ENCODE measurements at regions not wholly inside any gene's neighbourhood (a gene's known extent, or its start where the extent isn't known, plus 50 kb on each side); places are given as distances from the start of the nearest gene placed in this dataset.
A peak's percentile ranks its signal among the peaks of the same experiment; 100 is the strongest.
"Not testable (repeated sequence)": the region's sequence is repeated elsewhere in the genome, so short reads cannot be mapped to it uniquely, and the experiment has no call there.

DNA sequence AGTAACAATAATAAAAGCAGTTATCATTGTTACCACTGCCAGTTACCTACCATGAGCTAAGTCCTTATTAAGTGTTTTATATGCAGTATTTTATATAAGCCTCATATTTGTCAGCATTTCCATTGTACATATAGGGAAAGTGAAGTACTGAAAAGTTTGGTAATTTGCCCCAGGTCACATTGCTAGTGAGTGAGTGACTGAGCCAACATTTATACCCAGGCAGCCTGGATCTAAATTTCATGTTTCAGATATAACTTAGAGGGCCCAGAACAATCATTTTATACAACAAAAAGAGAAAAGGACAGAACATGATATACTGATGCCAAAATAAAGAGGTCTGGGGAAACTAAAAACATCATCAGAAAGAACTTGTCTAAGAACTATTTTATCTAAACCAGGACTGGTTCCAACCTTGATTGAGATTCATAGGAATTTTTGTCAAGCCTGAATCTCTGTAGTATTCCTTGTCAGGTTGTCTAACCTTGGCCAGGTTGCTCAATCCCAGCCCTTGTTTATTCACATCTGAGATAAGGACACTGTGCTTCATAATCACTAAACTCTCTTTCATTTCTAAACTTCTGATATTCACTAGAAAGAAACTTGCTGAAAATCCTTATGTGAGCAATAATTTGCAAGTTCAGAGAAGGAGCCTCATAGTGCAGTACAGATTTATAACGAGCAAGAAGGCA is 308.2 kb downstream of the IPMK start:
- no peak for DNase-seq (ENCODE audit: low spot score)

DNA sequence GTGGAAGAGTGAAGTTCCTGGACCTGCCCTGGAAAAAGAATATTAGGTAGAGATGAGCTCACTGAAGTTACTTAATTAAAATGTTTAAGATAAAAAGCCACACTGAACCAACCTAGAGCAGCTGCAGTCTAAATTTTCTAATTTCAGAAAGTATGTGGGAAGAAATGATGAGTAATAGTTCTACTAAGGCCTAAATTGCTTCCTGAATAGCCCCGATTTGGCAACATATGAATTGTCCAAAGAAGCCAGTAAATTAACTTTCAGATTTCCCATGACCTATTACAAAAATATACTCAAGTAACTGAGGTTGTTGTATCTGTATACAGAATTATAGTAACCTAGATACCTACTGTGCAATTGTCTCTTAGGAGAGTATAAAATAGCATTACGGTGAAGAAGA is 312.6 kb downstream of the IPMK start:
- DNase-seq (ENCODE audit: low spot score) = no peak

DNA sequence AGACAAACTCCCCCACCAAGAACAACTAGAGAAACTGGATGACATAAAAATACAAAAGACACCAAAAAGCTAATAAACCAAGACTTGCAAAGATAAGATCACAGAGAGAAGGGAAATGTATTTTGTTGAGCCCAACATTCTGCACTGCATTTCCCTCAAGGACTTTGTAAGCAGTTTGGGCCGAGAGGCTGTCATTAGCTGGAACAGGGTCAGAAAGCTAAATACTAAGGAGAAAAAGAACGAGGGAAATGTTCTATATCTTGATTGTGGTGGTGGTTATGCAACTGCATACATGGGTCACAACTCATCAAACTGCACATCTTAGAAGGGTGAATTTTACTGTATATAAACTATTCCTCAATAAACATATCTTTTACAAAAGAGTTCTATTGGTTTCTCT is 315.0 kb downstream of the IPMK start:
- no peak for DNase-seq (ENCODE audit: low spot score)

DNA sequence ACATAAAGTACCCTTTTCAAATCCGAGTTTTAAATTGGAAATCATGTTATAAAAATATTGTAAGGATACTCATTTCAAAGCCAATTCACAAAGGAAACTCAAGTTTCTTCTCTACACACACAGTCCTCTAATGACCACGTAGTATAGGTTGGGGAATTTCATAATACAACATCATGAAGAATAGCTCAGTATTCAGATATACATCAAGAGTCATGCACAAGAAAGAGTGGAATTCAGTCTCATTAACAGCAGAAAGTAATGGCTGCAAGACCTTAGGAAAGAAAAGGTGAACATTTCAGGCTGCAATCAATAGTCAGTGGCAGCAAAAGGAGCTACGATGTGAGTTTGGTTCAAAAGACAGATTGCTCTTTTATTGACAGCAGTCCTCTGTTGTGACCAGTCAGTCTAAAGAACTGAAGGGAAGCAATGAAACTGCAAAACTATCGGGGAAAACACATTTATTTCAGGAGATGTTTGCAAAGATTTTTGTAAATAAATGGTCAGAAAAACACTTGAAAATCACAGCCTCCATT is 317.2 kb downstream of the IPMK start:
- DNase-seq (ENCODE audit: low spot score) = no peak

DNA sequence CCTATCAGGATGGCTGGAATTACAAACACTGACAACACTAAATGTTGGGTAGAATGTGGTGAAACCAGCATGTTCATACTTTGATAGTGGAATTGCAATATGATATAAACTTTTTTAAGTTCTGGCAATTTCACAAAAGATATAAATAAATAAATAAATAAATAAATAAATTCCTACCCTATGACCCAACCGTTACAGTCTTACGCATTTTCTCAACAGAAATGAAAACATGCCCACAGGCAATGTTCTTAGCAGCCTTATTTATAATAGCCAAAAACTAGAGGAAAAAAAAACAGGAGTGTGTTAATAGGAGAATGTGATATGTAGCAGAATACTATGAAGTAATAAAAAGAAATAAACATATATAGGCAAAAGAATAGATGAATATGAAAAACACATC is 318.9 kb downstream of the IPMK start:
- DNase-seq (ENCODE audit: low spot score) = no peak

DNA sequence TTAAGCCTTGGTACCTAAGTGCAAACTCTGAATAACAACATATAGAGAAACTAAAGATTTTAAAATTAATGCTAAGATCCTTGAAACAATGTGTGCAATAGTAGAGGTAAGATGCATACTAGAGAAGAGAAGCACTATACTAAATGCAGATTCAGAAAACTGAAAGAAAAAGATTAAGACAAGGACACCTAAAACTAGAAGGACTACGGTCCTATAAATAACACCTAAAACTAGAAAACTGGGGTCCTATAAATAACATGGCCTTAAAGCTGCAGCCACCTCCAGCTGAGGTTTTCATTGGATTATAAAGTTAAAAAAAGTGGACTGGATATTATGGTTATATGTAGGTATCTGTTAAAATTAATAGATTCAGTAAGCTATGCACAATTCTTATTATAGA is 320.9 kb downstream of the IPMK start:
- no peak for DNase-seq (ENCODE audit: low spot score)

DNA sequence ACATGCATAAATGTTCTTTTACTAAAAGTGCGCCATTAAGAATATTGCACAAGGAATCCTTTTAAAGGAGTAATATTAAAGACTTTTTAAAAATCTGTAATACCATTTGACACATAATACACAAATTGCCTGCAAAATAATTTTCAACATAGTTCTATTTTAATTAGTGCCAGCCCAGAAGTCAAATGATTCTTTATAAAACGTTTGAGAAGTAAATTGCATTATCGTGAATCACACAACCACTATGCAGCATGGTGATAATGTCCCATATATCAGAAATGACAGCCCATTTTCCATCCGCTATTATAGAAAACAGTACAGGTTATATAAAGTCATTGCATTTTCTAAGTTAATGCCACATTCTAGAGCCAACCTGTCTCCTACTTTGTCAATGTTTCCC is 324.0 kb downstream of the IPMK start:
- DNase-seq (ENCODE audit: low spot score) = no peak

DNA sequence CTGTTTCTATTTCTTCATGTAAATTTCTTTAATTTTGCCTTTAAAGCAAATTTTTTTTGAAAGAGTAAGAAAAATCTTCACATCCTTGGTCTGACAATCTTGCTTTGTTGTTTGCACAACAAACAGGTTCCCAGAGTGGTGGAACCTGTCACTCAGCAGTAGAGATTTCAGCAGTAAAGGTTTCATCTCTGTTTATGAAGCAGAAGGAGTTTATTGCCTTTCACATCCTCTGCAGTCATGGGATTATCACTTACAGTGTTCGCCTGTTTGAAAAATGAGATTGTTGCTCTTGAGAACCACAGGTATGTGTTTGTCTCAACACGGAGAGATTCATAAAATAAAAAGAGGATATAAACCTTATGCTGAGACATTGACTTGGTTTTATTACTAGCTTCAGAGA is 342.6 kb downstream of the IPMK start:
- DNase-seq (ENCODE audit: low spot score) = no peak

DNA sequence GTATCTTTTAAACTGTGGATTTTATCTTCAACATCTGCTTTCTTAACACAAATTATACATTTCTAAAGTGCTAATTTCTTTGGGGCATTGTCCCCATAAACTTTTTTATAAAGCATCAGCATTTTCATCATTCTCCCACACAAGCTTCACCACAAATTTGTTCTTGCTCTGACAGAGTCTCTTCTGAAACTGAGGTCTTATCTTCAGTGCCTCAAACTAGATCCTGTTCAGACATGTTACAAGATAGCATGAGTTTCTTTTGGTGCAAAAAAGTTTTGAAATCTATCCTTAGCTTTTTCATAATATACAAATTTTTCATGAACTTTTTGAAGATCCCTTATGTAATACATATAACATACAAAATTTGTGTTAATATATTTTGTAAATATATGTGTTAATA is 346.6 kb downstream of the IPMK start:
- no peak for DNase-seq (ENCODE audit: low spot score)

DNA sequence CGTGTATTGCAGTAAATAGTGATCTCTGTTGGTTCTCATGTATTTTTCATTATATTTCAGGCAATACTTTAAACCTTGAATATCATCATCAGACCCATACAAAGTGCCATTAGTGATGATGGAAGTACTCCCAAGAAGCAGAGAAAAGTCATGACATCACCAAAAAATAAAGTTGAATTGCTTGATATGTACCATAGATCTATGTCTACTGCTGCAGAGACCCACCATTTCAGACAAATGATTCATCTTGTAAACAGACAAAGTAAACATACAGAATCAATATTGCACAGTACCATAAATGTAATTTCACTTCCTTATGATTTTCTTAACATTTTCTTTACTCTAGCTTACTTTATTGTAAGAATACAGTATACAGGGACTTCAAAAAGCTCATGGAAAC is 347.8 kb downstream of the IPMK start:
- DNase-seq (ENCODE audit: low spot score) = no peak

DNA sequence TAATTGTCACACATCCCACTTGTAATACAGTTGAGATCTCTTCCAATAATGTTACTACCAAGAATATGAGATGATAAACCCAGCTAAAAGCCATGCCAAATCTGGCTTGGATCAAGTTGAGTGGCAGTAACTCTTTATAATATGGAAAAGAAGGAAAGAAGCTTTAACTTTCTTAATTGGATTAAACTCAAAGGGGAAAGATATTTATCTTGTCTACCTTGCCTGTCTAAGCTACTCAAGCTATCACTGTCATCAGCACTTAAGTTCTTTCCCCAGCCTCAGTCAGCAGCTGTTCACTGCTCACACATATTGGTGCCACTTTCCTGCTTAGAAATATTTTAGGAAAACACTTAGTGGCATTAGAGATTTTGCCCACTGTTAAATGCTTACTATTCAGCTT is 350.7 kb downstream of the IPMK start:
- DNase-seq (ENCODE audit: low spot score) = no peak

DNA sequence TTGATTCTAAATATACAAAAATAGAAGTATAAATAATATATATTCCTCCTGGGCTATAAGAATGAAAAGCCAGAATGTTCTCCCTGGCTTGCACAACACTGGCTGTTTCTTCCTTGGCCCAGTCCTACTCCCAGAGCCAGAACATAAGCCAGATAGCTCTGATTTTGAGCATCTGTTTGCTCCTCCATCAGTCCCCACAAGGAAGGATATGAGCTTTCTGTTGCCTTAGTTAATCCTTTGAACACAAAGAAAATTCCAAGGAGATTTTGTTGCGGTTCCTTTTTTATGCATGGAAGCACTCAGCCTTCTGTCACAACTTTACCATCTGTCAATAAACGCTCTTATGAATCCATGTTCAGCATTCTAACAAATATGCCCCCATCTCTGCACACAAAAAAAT is 361.8 kb downstream of the IPMK start:
- DNase-seq (ENCODE audit: low spot score) = no peak

DNA sequence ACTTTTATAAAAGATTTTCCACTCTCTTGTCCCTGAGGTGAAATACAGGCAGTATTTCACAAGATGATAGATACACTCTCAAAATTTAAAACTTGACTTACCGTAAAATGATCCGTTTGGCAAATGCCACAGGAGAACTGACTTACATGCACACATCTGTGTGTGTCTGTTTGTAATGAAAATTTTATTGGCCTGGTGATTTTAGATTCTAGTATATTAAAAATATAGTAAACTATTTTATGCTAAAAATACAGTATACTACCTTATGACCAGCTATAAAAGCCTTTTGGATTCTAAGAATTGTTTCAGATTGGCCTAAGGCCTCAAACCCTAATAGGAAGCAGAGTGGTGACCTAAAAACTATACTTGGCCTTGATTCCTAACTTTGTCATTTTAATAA is 362.7 kb downstream of the IPMK start:
- no peak for DNase-seq (ENCODE audit: low spot score)

DNA sequence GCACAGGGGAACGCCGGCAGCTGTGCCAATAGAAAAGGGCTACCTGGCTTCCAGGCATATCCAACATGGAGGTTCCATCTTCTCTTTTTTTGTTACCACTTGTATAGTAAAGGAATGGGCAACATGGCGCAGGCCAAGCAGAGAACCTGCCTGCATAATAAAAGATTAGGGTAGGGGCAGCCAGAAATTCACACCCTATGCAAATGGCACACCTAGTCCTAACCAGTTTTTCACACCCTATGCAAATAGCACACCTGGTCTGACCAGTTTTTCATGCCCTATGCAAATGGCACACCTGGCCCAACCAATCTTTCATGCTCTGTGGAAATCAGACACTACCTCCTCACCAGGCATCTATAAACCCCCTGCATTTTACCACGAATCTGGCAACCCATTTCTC is 369.5 kb downstream of the IPMK start:
- no peak for DNase-seq (ENCODE audit: low spot score)

DNA sequence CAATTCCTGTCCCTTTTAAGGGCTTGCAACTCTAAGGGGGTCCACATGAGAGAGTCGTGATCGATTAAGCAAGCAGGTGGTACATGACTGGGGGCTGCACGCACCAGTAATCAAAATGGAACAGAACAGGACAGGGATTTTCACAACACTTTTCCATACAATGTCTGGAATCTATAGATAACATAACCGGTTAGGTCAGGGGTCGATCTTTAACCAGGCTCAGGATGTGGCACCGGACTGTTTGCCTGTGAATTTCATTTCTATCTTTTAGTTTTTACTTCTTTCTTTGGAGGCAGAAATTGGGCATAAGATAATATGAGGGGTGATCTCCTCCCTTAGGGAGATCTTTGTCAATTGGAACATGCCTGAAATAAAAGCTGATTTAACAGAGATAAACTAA is 370.1 kb downstream of the IPMK start:
- no peak for DNase-seq (ENCODE audit: low spot score)

DNA sequence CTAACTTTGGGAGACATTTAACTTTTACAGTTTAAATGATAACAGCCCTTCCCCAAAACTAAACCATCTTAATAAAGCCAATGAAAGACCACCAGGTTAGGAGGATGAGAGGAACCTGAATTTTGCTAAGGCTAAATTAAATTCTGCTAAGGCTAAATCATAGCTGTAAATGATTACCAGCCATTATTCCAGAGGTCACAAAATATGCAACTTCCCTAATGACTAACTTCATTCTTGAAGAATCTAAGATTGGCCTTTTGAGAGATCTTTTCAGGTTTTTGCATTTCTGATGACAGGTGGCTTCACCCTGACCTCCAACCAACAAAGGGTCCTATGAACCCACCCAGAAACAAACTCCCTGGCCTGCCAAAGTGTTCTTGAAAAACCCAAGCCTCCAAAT is 373.3 kb downstream of the IPMK start:
- peak; percentile 34 for DNase-seq (ENCODE audit: low spot score)

DNA sequence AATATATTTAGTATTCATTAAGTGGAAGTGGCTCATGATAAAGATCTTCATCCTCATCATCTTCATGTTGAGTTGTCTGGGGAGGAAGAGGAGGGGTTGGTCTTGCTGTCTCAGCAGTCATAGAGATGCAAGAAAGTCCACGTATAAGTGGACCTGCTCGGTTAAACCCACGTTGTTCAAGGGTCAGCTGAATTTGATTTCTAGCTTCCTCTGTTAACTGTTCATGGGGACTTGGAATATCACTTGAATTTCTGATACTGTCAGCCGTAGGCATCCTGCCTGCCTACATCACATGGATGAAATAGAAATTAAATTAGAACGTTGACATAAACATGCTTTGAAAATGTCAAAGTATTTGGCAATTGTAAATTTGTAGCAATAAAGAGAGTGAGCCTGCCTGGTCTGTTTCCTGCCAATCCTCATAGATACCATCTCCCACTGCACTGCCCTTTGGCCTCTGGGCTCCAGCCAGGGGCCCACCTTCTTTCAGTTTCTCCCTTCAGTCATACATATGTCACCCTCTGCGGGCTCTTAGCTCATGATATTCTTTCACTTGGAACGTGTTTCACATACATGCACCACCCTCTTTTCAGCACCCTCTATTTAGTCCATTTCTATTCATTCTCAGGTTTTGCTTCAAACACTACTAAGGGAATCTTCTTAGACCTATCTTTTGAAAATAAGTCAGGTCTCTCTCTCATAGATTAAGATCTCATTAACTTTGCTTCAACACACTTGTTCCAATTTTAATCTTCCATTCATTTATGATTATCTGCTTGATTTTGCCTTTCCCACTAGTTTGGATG is 376.3 kb downstream of the IPMK start:
- DNase-seq (ENCODE audit: low spot score) = peak; percentile 37

DNA sequence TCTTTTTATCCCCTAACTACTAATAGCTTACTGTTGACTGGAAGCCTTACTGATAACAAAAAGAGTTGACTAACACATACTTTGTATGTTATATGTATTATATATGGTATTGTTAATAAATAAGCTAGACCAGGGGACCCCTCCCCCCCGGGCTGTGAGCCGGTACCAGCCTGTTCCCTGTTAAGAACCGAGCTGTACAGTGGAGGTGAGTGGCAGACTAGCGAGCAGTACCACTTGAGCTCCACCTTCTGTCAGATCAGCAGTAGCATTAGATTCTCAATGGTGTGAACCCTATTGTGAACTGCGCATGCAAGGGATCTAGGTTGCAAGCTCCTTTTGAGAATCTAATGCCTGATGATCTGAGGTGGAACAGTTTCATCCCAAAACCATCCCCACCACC is 377.0 kb downstream of the IPMK start:
- DNase-seq (ENCODE audit: low spot score) = no peak

DNA sequence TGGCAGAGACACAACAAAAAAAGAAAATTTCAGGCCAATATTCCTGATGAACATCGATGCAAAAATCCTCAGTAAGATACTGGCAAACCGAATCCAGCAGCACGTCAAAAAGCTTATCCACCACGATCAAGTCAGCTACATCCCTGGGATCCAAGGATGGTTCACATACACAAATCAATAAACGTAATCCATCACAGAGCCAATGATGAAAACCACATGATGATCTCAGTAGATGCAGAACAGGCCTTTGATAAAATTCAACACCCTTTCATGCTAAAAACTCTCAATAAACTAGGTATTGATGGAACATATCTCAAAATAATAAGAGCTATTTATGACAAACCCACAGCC is 382.1 kb downstream of the IPMK start:
- not testable (repeated sequence) for DNase-seq (ENCODE audit: low spot score)

DNA sequence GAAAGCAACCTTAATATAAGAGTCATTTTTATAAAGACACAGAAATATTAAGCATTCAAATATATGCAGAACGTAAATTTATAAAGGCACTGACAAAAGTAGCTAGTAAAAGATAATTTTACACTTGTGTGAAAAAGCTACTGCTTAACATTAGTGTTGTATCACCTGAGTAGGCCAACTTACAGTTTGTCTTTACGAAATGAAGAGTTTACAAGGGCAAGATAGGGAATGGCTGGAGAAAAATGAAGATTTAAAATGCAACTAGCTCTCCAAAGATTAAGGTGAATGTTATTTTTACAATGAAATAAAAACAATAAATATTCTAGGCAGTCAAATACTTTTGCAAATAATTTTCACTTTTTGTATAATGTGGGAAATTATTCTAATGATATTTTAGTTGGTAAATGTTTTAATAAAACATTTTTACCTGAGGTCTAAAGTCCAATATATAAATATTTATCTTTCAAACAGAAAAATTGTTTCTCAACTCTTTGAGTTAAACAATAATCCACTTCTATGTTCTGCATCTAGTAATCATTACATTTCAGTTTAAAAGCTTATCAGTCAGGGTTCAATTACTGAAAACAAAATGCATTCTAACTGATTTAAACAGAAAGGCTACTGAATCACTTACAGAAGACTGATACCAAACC is 382.6 kb downstream of the IPMK start:
- DNase-seq (ENCODE audit: low spot score) = no peak

DNA sequence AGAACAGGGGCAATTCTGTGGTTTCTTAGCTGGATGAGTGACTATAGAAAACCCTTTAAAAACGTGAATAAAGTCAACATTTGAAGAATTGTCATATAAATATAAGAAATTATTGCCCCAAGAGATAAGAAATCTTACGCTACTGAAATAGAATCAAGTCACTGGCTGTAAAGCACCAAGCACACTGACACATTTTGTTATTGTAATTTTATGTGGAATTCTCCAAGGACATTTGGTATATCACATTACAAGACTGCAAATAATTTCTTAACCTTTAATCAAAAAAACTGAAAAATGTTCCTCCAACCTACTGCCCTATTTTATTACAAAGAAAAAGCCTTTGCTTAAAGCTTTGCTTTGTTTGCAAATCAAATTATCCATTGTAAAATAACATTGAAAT is 383.3 kb downstream of the IPMK start:
- DNase-seq (ENCODE audit: low spot score) = no peak

DNA sequence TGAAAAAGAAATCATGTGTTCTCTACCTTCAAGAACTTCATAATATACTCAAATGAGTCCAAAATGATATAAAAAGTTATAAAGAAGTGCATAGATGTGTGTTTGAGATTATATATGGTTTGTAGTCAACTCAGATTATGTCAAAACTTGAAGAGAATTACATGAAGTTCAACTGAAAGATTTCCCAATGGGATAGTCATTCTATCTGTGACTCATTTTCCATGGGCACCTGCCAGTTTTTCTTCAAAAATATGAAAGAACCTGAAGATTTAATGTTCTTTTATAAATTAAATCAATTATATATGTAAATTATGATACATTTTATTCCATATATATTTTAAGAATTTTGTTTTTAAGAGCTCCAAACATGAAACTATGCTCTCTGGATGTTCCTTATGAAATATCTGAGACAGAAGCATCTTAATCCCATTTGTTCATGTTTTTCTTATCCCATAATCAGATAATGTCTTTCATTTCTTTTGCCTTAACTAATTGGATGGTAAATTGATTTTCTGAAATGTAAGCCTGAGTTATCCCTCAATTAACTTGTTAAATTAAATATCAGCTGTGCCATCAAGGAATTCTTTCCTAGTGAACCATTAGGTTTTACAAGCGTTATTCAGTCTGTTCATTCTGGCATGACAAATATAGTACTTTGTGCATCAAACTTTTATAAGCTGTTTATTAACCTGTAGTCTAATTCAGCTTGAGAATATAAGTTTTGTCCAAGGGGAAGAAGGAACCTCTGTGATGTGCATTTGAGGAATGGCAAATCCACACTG is 387.1 kb downstream of the IPMK start:
- no peak for DNase-seq (ENCODE audit: low spot score)

Data from kidney tubule cell (primary cell).